RKO (cell line): ENCODE measurements at regions not wholly inside any gene's neighbourhood (a gene's known extent, or its start where the extent isn't known, plus 50 kb on each side); places are given as distances from the start of the nearest gene placed in this dataset.

Experiments
- DNase-seq: peaks from one replicate; pipeline ENCODE4 v3.0.0-alpha.2; 2016; ENCODE audit warnings: low spot score

DNA sequence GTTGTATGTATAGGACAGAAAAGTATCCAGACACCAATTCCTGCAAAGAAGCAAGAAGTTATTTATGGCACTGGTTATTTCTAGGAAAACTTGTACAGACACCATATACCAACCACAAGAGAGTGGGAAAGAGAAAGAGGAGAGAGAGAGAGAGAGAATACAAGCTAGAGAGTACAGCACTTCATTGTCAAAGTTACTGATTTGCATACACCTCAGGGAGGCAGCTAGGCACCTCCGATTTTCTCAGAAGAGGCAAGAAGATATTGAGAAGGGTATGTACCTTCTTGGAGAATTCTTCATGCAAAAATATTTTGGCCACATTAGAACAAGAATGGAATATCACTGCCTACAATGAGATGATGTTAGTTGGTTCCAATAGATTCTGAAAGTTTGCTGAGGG lies 333.9 kb upstream of the PIK3C3 start:
- DNase-seq: no peak

DNA sequence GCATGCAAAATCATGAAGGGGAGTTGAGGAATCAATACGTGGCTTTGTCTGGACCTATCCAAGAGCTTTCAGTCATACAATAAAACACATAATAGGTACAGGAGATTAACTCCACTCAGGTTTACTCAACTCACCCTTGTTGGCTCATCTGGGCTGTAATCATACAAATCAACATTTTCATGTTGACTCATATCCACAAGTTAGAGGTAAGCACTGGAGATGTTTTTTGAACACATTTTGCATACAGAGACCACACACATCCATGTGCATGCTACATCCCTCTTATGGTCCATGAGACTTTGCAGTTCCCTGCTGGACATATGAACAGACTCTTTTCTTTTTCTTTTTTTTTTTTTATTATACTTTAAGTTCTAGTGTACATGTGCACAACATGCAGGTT lies 336.9 kb upstream of the PIK3C3 start:
- DNase-seq: no peak

DNA sequence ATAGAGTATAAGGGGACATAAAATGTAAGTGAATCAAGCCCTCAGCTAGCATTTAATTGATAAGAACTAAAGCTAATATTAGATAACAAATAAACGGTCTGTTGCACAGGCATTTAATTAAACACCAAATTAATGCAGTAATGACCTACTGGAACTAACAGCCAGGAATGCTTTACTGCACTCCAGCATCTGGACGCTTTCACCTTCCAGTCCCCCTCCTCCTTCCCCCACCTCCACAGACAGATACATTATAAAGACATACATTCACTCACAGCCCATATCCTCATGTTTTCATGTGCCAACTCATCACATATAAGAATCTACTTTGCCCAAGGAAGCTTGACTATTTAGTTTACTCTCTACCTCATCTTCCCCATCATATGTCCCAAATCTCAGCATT lies 337.4 kb upstream of the PIK3C3 start:
- DNase-seq: no peak

DNA sequence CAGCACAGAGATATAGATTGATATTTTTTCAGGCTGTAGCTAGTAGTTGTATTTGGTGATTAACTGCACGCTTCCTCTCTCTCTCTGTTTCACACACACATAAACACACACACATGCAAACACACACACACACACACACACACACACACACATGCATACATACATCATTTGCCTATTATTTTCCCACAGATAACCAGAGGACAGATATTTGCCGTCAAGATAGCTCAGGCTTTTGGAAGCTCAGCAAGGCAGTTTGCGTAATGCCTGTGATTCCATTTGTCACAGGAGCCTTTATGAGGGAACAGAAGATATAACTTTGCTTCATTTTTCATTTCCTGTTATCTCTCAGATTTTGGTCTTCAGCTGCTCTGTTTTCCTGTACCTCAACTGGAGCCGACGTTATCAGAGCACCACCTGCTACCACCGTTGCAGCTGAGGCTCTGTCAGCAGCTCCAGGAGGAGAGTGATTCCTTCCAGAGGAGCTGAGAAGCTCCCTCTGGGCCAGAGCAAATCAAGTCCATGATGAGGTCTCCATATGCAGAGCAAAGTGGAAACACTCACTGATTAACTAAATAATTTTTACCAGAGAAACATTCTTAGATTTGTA lies 341.9 kb upstream of the PIK3C3 start:
- no peak for DNase-seq

DNA sequence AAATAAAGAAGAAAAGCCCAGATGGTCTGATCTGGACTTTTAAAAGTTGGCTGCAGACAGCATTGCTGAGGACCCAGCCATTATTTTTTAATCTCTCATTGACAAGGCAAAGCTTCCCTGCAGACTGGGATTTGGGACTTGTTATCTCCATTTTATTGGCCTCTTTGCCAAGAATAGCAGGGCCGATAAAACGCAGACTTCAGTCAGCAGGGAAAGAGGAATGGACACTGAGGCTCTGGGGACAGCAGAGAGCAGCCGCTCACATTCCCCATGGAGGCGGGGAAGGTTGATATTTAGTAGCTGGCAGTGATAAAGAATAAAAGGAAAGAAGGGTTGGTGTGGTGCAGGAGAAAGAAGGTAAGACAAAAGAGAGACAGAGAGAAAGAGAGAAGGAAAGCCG lies 350.1 kb upstream of the PIK3C3 start:
- DNase-seq: no peak

DNA sequence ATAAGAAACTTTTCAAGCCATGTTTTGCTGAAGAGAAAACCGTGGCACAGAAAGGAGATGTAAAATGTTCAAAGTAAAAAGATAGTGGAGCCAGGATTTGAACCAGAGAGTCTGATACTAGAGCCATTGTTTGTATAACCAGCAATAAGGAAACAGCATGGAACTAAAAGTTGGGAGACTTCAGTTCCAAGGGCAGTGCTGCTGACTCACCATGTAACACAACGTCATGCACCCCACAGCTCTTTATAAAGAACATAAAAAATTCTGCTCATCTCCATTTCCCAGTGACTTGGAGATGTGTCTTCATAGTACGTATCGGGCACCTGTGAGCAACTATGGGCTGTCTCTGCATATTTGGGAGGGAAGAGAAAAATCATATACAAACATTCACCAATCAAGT lies 353.0 kb upstream of the PIK3C3 start:
- DNase-seq: no peak

DNA sequence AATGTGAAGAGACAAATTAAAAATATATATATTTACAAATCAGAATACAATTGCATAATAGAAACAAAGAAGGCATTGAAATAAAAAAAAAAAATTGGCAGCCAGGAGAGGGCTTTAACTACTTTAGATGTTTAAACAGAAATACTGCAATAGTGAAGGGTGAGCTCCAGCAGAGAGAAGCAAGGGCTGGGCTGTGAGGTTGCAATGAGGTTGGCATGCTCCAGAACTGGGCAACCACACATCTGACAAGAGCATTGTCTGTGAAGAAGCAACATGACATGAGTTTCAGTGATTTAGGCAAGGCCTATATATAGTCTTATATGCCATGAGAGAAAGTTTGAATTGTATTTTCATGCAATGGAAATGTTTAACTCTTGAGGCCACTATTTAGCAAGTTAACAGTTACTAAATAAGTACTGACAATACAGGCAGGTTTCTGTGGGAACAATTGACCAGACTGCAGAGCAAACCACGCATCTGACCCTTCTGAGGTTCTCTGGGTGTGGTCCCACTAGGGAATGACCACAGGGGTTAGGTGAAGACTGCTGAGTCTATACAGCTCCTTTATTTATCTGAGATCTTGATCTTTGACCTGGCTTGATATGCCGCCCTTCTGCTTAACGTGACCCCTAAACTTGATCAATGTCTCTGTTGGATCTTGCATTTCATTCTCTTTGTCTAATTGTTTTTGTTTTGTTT lies 354.2 kb upstream of the PIK3C3 start:
- no peak for DNase-seq

DNA sequence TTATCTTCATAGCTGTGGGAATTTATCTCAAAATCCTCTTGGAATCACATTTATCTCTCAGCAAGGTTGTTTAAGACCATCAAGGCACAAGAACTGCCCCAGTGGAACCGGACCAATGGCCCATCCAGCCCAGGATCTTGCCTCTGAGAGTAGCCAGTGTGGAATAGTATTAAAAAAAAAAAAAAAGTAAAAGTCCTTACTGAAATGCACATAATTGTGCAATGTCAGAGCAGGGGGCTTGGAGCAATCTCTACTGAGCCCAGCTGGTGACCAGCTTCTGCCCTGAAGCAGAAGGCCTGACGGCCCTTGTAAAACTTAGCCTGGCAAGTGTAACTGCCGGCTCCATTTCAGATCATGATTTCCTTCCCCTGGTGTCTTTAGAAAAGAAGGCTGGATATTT lies 355.6 kb upstream of the PIK3C3 start:
- no peak for DNase-seq

DNA sequence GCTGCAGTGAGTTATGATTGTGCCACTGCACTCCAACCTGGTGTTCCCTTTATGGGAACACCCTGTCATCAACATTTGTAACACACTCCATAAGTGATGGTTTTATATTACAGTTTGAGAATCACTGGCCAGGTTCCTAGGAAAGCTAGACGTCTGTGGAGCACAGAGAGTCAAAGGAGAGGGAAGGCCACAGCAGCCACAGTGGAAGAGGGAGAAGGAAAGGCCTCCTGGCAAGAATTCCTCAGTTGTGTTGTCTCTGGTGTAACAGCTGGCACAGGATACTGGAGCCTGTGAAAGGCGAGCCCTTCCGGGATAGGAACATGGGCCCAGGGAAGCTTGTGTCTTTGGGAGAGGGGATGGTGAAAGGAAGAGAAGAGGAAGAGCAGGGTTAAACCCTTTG lies 360.5 kb upstream of the PIK3C3 start:
- DNase-seq: no peak

DNA sequence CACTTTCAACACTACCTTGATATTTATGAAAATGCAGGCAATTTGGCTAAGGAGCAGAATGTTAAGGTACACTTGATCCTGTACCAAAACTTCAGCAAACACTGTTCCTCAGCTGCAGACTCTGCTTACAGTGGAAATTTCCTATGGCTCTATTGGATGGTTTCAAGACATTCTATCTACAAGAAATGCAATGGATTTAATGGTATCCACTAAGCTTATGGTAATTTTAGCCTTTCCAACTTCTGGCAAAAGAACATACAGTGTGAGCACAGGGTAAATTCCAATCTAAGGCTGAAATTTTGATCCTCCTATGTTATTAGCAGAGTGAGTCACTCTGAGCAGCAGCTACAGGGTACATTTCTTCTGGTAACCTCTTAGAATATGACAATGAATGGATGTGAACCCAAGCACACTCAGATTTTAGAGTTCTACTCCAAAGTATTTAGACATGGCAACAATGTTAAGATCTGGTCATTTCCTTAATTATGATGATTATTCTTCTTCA lies 361.8 kb upstream of the PIK3C3 start:
- DNase-seq: no peak

DNA sequence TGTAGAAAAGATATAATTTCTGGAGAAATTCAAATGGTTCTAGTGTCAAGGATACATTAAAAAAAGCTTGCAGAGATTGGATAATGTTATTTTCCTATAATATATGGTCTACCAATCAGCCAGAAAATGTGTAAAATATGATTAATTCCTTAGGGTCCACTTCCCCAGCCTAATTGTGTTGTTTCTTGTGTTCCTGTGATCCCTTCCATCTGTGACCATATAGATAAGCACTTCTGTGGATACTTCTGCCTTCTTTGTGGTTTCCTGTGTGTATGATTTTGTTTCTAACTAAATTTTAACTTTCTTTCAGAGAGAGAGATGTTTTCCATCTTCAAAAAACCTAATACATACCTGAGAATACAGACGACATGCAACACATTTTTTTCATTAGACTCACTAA lies 367.1 kb upstream of the PIK3C3 start:
- no peak for DNase-seq

DNA sequence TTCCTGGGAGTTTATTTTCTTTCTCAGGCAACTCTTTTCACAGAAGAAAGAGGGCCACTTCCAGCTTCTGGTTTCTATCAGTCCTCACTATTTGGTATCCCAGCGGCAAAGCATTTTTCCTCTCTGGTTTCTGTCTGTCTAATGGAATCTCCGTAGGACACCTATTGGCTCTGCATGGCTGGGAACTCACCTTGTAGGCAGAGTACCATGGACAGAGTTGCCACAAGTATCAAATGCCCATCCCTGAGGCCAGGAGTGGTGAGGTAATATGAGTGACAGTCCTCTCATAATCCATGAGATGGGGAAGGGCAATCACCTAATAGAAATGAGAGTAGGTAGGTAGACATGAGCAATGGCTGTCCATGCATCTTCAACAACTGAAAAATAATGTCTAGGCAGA lies 369.5 kb upstream of the PIK3C3 start:
- DNase-seq: no peak

DNA sequence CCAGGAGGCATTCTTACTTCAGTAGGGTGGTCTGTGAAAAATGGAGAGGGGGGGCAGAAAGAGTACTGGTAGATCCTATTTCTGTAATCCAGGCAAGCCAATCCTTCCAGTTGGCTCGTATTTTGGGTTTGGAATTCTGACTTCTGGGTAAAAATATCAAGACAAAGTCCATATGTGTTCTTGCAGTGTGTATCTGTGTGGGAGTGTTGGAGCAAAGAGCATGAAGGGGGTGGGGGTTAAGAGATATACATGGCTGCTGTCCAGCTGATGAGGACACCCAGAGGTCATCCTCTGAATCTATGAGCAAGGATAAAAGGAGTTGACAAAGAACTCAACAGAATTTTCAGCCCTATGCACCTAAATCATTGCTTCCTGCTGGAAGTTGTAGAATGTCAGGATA lies 375.8 kb upstream of the PIK3C3 start:
- no peak for DNase-seq

DNA sequence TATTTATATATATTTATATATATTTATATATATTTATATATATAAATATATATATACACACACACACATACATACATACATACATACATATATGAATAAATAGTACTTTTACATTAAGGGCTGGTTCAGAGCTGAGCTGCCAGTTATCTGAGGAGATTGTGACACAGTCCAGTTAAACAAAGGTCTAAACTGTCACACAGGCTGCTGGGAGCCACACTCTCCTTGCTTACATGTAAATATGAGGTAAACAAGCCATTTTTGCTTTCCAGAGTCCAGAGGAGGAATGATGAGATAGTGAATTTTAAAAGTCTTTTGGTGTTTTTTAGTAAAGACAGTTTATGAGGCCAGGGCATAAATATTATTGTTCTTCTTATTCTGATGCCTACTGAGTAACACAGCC lies 377.5 kb upstream of the PIK3C3 start:
- DNase-seq: no peak

DNA sequence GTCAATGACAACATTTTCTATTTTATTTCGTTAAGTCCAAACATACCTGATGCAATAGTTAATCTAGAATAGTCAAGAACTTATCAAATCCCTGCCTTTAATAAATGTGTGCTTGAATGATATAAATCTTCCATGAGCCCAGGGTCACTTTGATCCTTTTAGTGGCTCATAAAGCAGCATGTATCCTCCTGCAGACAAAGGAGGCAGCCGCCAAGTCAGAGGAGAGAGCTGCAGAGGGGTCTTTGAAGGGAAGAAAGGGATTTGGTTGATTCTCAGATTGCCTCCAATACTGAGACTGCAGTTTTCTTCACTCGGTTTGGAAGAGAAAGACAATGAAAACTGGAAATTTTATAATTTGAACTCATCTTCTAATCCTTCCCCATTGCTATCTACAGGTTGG lies 378.4 kb upstream of the PIK3C3 start:
- no peak for DNase-seq

DNA sequence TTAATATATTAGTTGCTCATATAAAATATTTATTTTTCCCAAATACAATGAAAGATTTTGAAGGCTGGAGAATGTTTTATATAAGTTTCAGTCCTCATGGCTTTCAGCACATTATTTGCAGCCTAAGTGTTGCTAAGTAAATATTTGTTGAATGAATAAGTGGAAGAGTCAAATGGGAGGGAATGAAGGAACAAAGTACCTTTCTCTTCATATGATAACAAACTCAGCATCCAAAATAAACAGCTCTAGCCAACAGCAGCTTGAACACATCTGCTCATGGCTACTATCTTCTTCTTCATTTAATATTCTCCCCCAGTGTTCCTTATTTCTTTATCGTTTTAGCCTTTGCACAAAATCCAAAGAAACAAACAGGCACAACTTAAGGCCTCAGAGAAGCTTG lies 385.2 kb upstream of the PIK3C3 start:
- no peak for DNase-seq

DNA sequence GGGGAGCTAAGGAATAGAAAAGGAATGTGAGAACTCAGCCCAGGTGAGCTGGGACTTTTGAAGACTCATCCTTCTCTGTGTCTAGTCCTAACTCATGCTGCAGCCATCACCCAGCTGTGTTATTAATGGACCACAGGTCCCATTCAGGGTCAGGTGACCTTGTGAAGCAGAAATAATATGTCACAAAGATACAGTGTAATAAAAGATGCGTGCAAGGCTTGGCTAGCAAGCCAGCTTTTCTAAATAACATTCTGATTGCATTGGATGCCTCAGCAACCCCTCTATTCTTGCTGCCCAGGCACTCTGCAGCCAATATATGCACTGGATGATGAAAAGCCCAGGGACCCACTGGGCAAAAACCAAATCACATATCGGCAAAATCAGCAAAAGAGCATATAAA lies 393.1 kb upstream of the PIK3C3 start:
- DNase-seq: no peak

DNA sequence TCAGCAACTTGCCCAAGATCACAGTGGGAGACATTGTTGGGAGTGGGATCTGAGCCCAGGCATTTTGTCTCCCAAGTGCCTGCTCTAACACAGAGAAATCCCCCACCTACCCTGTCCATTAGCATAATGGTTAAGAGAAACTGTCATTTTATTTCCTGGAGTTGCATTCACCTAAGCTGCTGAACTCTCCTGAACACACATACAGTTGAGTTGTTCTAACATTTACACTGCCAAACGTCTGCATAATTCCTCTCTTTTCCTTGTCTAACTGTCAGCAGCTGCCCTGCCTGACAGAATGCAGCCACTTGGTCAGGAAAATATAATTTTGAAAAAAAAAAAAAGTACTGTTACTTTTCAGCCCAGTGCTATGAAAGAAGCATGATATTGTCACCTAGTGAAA lies 396.3 kb upstream of the PIK3C3 start:
- DNase-seq: no peak

DNA sequence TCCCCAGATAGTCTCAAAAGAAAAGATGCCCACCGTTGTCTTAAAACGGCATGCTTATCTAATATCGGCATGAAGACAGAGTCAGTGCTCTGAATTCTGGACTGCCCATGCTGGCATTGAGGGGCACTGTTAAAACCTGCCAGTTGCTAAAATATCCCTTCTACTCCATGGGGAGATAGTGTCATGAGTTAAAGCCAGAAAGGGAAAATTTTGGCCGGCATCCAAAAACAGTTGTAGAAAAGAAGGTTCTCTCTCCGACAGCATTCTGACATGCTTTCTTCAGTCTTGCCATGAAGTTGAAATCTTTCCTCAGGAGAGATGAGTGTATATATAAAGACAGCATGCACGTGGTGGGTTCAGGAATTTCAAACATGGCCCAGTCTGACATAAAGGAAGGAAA lies 401.3 kb upstream of the PIK3C3 start:
- DNase-seq: no peak

DNA sequence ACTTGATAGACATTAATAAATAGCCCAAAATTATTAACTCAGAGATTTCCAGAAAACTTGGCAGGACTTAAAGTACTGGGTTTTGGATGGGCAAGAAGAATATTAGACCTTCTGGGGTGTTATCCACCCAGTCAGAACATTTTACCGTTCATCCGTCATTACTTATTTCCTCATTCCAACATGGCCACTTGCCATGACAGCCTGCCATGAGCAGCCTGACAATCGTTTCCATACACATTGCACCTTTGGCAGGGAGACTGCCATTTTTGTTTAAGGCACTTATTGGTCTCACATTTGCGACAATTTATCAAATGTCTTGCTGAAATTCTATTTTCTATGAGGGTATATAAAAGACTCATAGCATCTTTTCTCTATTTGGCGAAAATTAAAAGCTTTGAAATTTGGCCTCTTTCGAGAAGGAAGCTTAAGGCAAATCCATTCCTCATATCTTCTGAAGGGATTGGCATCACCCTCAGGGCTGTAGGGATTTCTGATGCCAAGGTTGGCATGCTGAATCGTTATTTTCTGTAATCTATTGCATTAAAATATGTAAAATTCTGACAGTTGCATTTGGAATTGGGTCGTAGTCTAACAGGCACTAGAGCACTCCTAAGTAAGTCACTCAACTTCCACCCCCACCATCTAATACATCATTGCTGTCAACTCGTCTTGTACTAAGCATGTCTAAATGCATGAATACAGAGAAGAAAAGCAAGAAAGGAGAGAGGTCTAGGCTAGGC lies 406.3 kb upstream of the PIK3C3 start:
- no peak for DNase-seq

DNA sequence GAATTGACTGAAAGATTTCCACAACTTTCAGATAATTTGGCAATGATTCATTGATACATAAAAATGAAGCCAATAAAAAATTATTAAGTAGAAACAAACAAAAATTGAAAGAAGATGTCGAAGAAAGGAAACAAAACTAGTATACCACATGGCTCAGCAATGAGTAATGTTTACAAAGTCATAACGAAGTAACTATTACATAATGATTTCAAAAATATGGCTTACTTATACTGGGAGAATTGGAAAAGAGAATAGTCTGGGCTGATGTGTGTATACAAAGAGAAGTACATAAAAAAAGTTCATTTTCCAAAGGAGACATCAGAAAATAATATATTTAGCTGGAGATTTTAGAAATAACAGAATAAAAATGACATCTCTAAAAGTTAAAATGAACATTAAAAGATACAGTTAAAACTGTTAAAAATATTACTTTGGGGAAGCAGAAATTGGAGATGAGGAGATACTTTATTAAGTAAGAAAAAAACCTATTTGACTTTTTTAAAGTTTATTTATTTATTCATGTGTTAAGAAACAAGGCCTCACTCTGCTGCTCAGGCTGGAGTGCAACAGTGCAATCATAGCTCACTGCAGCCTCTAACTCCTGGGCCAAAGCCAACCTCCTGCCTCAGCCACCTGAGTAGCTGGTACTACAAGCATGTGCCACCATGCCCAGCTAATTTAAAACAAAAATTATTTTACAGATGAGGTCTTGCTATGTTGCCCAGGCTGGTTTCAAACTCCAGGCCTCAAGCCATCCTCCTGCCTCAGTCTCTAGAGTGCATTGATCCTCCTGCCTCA lies 409.7 kb upstream of the PIK3C3 start:
- DNase-seq: no peak

DNA sequence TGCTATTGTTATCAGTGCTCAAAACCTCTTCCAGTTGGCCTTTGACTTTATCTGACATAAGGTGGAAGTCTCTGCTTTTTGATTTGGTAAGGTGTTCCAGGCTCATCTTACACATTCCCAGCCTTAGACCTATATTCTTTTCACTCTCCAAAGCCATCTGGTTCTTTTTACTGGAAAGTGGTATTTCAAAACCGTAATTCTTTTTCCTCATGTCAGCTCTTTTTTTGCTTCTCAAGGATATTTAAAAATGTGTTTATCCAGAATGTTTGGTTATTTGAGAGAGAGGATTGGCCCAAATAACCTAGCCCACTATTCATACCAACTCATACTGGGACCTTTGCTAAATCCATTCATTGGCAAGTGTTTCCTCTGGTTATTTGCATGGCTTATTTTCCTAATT lies 411.2 kb upstream of the PIK3C3 start:
- no peak for DNase-seq
